ENCODE measurements at regions not wholly inside any gene's neighbourhood (a gene's known extent, or its start where the extent isn't known, plus 50 kb on each side); places are given as distances from the start of the nearest gene placed in this dataset.
A peak's percentile ranks its signal among the peaks of the same experiment; 100 is the strongest.

GRCh38 chr4:181938631-181939030 is 304.6 kb upstream of the TENM3 start:
- no peak for TF ChIP-seq CTCF (conservative IDR thresholded peaks at IDR 0.05)
- TF ChIP-seq ZFX (IDR thresholded peaks at IDR 0.05): no peak
- H3K27ac ChIP-seq: no peak overlapping the region

- no peak overlapping the region for H3K27ac ChIP-seq
- peak; percentile 12 for TF ChIP-seq CTCF (conservative IDR thresholded peaks at IDR 0.05)
- no peak for TF ChIP-seq ZFX (IDR thresholded peaks at IDR 0.05)
These were observed 303.8 kb upstream of the TENM3 start for GRCh38 chr4:181939199-181939945.

GRCh38 chr4:181944527-181944926 is 298.7 kb upstream of the TENM3 start:
- no peak overlapping the region for H3K27ac ChIP-seq
- TF ChIP-seq CTCF (conservative IDR thresholded peaks at IDR 0.05): no peak

GRCh38 chr4:181946902-181947301 is 296.3 kb upstream of the TENM3 start:
- H3K27ac ChIP-seq: no peak overlapping the region

GRCh38 chr4:181948839-181949382 is 294.3 kb upstream of the TENM3 start:
- TF ChIP-seq CTCF (conservative IDR thresholded peaks at IDR 0.05) (no peak), ZFX (IDR thresholded peaks at IDR 0.05) (no peak)
- no peak overlapping the region for H3K27ac ChIP-seq

More at GRCh38 chr4:181946902-181947301, 296.3 kb upstream of the TENM3 start:
- TF ChIP-seq CTCF (conservative IDR thresholded peaks at IDR 0.05) (no peak), ZFX (IDR thresholded peaks at IDR 0.05) (no peak)

GRCh38 chr4:181949704-181950312 is 293.4 kb upstream of the TENM3 start:
- TF ChIP-seq ZFX (IDR thresholded peaks at IDR 0.05): no peak
- TF ChIP-seq CTCF (conservative IDR thresholded peaks at IDR 0.05): no peak
- H3K27ac ChIP-seq: no peak overlapping the region

Measured in C4-2B (cell line).